Thymus (tissue), 11 donors: ENCODE measurements at regions not wholly inside any gene's neighbourhood (a gene's known extent, or its start where the extent isn't known, plus 50 kb on each side); places are given as distances from the start of the nearest gene placed in this dataset.

Experiments
- DNase-seq, 9 donors: peaks; one replicate each; pipeline ENCODE4 v3.0.0-alpha.2; 2013; ENCODE audit warnings: low spot score in 9 of 9, low read depth in 6 of 9, missing footprints in 1 of 9
- H3K27ac ChIP-seq, 2 donors: one replicate each; pipeline ENCODE4 v1.5.1; 2013; ENCODE audit warnings: control low read depth in 1 of 2, low read depth in 1 of 2, low read length in 1 of 2, mild to moderate bottlenecking in 1 of 2, moderate library complexity in 1 of 2
- H3K27me3 ChIP-seq, 2 donors: one replicate each; pipeline ENCODE4 v1.5.1; 2013; ENCODE audit warnings: low read length in 1 of 2; ENCODE audit not compliant: control insufficient read depth in 2 of 2, insufficient read depth in 1 of 2
- H3K36me3 ChIP-seq, 2 donors: one replicate each; pipeline ENCODE4 v1.5.1; 2013; ENCODE audit warnings: low read length in 1 of 2, mild to moderate bottlenecking in 1 of 2, moderate library complexity in 1 of 2; ENCODE audit not compliant: control insufficient read depth in 2 of 2, insufficient read depth in 2 of 2
- H3K4me1 ChIP-seq, 2 donors: one replicate each; pipeline ENCODE4 v1.5.1; 2013; ENCODE audit warnings: low read length in 2 of 2; ENCODE audit not compliant: control insufficient read depth in 2 of 2, insufficient read depth in 2 of 2
- H3K4me3 ChIP-seq, 2 donors: one replicate each; pipeline ENCODE4 v1.5.1; 2013; ENCODE audit warnings: low read length in 2 of 2, control low read depth in 1 of 2, mild to moderate bottlenecking in 1 of 2
- H3K9me3 ChIP-seq, 2 donors: one replicate each; pipeline ENCODE4 v1.5.1; 2013; ENCODE audit warnings: low read length in 1 of 2, mild to moderate bottlenecking in 1 of 2; ENCODE audit not compliant: control insufficient read depth in 2 of 2, insufficient read depth in 1 of 2
- WGBS: extraction: QIAGEN DNeasy Blood & Tissue Kit; methylation state at CpG from one replicate; pipeline ENCODE4 v1.1.7; 2013; 5-methylcytosine and 5-hydroxymethylcytosine counted together
- donor health status: healthy.

- no peaks in the 10 kb centered on the region for H3K27me3 ChIP-seq
- no peaks in the 10 kb centered on the region for H3K9me3 ChIP-seq
- H3K4me1 ChIP-seq, result peaks cover 16 to 43% of the 10 kb centered on the region in 2 donors
- H3K27ac ChIP-seq, result peak overlapping the region; percentile 43 to 66
- 5% methylated on average over 4 of the region's 4 CpGs for WGBS
- no peak overlapping the region for H3K4me3 ChIP-seq
- H3K36me3 ChIP-seq, result no peaks in the 10 kb centered on the region
- DNase-seq, result peak in 8 of 9 donors; percentile 50 to 90 (median 70)
Measured at GRCh38 chr4:81648576-81649275, 177.0 kb upstream of the RASGEF1B start.

- no peak overlapping the region for H3K4me3 ChIP-seq
- no peaks in the 10 kb centered on the region for H3K36me3 ChIP-seq
- peak overlapping the region in 1 of 2 donors; percentile 66 for H3K27ac ChIP-seq
- peaks cover 16 to 47% of the 10 kb centered on the region in 2 donors for H3K4me1 ChIP-seq
- whole genome bisulfite sequencing, result 83% methylated on average over 2 of the region's 2 CpGs
- H3K9me3 ChIP-seq, result no peaks in the 10 kb centered on the region
- H3K27me3 ChIP-seq, result no peaks in the 10 kb centered on the region
- no peak for DNase-seq
Measured at GRCh38 chr4:81647388-81647787, 175.7 kb upstream of the RASGEF1B start.

- 65% methylated on average over 3 of the region's 3 CpGs for WGBS
- no peak for DNase-seq
- no peaks in the 10 kb centered on the region for H3K27me3 ChIP-seq
- H3K4me1 ChIP-seq, result peaks cover 0 to 12% of the 10 kb centered on the region in 2 donors
- no peak overlapping the region for H3K27ac ChIP-seq
- no peak overlapping the region for H3K4me3 ChIP-seq
- no peaks in the 10 kb centered on the region for H3K9me3 ChIP-seq
- H3K36me3 ChIP-seq, result no peaks in the 10 kb centered on the region
Measured at GRCh38 chr4:81642543-81642942, 170.8 kb upstream of the RASGEF1B start.

DNA sequence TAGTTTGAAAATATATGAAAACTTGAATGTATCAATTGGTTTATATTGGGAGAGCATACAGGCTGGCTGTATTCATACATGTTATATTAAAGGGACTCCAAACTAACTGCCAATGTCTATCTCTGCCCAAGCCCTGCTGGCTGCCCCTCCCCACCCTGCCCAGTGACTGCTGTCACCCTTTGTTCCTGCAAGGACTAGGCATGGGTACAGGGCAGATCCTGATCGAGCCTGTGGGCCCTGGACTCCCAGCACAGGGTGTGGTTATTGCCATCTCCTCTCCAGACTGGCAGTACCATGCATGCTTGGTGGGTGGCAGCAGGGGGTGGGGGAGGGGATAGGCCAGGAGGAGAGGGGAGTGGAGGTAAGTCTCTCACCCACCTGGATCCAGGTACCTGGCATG, 167.5 kb upstream of the RASGEF1B start:
- peaks cover 3 to 20% of the 10 kb centered on the region in 2 donors for H3K4me1 ChIP-seq
- no peaks in the 10 kb centered on the region for H3K9me3 ChIP-seq
- no peak overlapping the region for H3K4me3 ChIP-seq
- H3K27me3 ChIP-seq, result no peaks in the 10 kb centered on the region
- H3K36me3 ChIP-seq, result no peaks in the 10 kb centered on the region
- 100% methylated on average over 1 of the region's 1 CpG for WGBS
- no peak overlapping the region for H3K27ac ChIP-seq
- DNase-seq, result no peak

DNA sequence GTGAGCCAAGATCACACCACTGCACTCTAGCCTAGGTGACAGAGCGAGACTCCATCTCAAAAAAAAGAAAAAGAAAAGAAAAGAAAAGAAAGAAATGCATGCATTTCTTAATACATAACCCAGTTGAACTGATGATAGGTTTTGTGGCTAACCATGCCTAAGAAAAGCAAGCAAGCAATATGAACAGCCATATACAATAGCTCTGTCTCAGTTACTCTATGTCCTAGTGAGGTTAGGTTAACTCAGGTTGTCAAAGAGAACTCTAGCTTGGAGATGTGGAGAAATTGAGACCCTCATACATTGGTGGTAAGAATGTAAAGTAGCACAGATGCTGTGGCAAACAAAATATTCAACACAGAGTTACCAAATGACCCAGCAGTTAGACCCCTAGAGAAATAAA, 167.0 kb upstream of the RASGEF1B start:
- 96% methylated on average over 1 of the region's 1 CpG for WGBS
- Histone ChIP-seq H3K9me3 (no peaks in the 10 kb centered on the region), H3K4me1 (peaks cover 3 to 20% of the 10 kb centered on the region in 2 donors), H3K36me3 (no peaks in the 10 kb centered on the region), H3K27me3 (no peaks in the 10 kb centered on the region), H3K4me3 (no peak overlapping the region), H3K27ac (no peak overlapping the region)
- DNase-seq, result no peak

DNA sequence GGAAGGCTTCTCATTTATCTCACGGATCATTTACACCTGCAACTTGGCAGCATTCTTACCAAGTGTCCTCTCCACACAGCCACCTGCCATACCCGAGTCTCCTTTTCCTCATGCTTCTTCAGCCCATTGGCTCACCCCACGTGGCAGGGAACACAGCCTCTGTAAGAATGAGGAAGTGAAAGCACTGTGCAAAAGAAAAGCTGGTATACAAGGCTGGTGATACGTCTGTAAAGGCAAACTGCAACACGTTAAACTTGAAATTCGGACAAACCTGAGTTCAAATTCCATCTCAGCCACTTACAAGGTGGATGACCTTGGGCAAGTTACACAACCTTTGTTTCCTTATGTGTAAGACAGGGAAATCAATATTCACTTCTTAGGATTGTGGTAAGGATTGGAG, 164.0 kb upstream of the RASGEF1B start:
- Histone ChIP-seq H3K27ac (peak overlapping the region; percentile 25 to 77), H3K27me3 (no peaks in the 10 kb centered on the region), H3K9me3 (no peaks in the 10 kb centered on the region), H3K36me3 (no peaks in the 10 kb centered on the region), H3K4me1 (peaks cover 3 to 16% of the 10 kb centered on the region in 2 donors), H3K4me3 (no peak overlapping the region)
- peak in 5 of 9 donors; percentile 51 to 75 (median 55) for DNase-seq
- 26% methylated on average over 6 of the region's 6 CpGs for WGBS

GRCh38 chr4:81634766-81635549, 163.3 kb upstream of the RASGEF1B start:
- no peaks in the 10 kb centered on the region for H3K36me3 ChIP-seq
- H3K9me3 ChIP-seq, result no peaks in the 10 kb centered on the region
- no peak overlapping the region for H3K4me3 ChIP-seq
- H3K27ac ChIP-seq, result peak overlapping the region in 1 of 2 donors; percentile 77
- no peaks in the 10 kb centered on the region for H3K27me3 ChIP-seq
- peaks cover 3 to 16% of the 10 kb centered on the region in 2 donors for H3K4me1 ChIP-seq
- 100% methylated on average over 1 of the region's 1 CpG for WGBS
- no peak for DNase-seq

GRCh38 chr4:81634165-81634564, 162.5 kb upstream of the RASGEF1B start:
- no peak for DNase-seq
- H3K9me3 ChIP-seq, result no peaks in the 10 kb centered on the region
- no peak overlapping the region for H3K27ac ChIP-seq
- no peaks in the 10 kb centered on the region for H3K27me3 ChIP-seq
- 97% methylated on average over 4 of the region's 4 CpGs for WGBS
- peaks cover 3 to 16% of the 10 kb centered on the region in 2 donors for H3K4me1 ChIP-seq
- no peaks in the 10 kb centered on the region for H3K36me3 ChIP-seq
- H3K4me3 ChIP-seq, result no peak overlapping the region

- DNase-seq, result no peak
- no peaks in the 10 kb centered on the region for H3K27me3 ChIP-seq
- no peak overlapping the region for H3K4me3 ChIP-seq
- no peak overlapping the region for H3K27ac ChIP-seq
- H3K4me1 ChIP-seq, result peaks cover 3 to 16% of the 10 kb centered on the region in 2 donors
- no peaks in the 10 kb centered on the region for H3K36me3 ChIP-seq
- WGBS, result 75% methylated on average over 9 of the region's 9 CpGs
- no peaks in the 10 kb centered on the region for H3K9me3 ChIP-seq
Measured at GRCh38 chr4:81632581-81633299, 161.0 kb upstream of the RASGEF1B start.
